ENCODE measurements at regions not wholly inside any gene's neighbourhood (a gene's known extent, or its start where the extent isn't known, plus 50 kb on each side); places are given as distances from the start of the nearest gene placed in this dataset.

- TF ChIP-seq CTCF (IDR thresholded peaks at IDR 0.05) (no peak), POLR2A (IDR thresholded peaks at IDR 0.05) (no peak)
These were observed 95.9 kb downstream of the FBXO4 start for GRCh38 chr5:42020788-42021530.

Measured in uterus (tissue), 2 donors.